ENCODE measurements at regions not wholly inside any gene's neighbourhood (a gene's known extent, or its start where the extent isn't known, plus 50 kb on each side); places are given as distances from the start of the nearest gene placed in this dataset.

GRCh38 chr9:87278971-87279733 lies 218.5 kb upstream of the DAPK1 start:
- Histone ChIP-seq H3K27ac (ENCODE audit: low read depth) (no peak overlapping the region), H4K20me1 (replicated peaks; ENCODE audit: insufficient read depth) (no peaks in the 10 kb centered on the region), H3K36me3 (ENCODE audit: insufficient read depth) (no peaks in the 10 kb centered on the region), H3K4me3 (no peak overlapping the region), H2AFZ (no peak overlapping the region), H3F3A (replicated peaks; ENCODE audit: low read depth) (no peaks in the 10 kb centered on the region), H3K79me2 (replicated peaks; ENCODE audit: insufficient read depth) (no peaks in the 10 kb centered on the region), H3K9me2 (ENCODE audit: insufficient read depth) (peaks cover 6% of the 10 kb centered on the region; the same call in 1 of the 2 replicates), H3K4me1 (ENCODE audit: insufficient read depth) (no peaks in the 10 kb centered on the region), H3K27me3 (ENCODE audit: insufficient read depth) (no peaks in the 10 kb centered on the region), H3K4me2 (no peak overlapping the region)
- ATAC-seq: no peak
- no peak for DNase-seq (ENCODE audit: low spot score)
- peaks cover 2% of the 10 kb centered on the region for H3K27me3 Mint-ChIP-seq (ENCODE audit: insufficient read depth, low read depth, poor library complexity)
- no peak overlapping the region for H3K4me3 Mint-ChIP-seq
- H3K4me1 Mint-ChIP-seq: no peaks in the 10 kb centered on the region
- H3K27ac Mint-ChIP-seq: no peak overlapping the region
- TF ChIP-seq POLR2AphosphoS5 (IDR thresholded peaks at IDR 0.05; ENCODE audit: low read depth) (no peak), CTCF (conservative IDR thresholded peaks at IDR 0.05; ENCODE audit: low read depth in 2 of 2) (no peak)
- H3K36me3 Mint-ChIP-seq (ENCODE audit: low read depth): no peaks in the 10 kb centered on the region
- H3K9me3 Mint-ChIP-seq: no peaks in the 10 kb centered on the region

DNA sequence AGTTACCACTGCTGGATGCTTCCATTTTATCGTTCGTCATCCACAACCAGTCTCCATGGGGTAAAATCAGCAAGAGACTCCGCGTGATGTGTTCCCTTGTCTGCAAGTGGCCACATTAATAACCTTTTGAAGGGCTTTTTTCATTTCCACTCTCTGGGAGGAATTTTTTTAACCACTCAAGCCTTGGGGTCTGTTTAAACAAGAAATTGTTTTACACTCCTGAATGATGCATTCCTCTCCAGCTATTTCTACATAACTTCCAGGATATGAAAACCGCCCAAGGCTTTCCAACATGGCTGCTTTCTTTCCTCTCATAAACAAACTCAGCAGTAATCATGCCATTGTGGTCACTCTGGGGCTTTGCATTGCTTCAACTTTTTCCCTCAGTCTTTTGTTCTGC lies 217.2 kb upstream of the DAPK1 start:
- ATAC-seq (no peak), DNase-seq (ENCODE audit: low spot score) (no peak)
- H2AFZ ChIP-seq: no peak overlapping the region
- Mint-ChIP-seq H3K27ac (no peak overlapping the region), H3K36me3 (ENCODE audit: low read depth) (no peaks in the 10 kb centered on the region), H3K9me3 (no peaks in the 10 kb centered on the region), H3K4me3 (no peak overlapping the region), H3K4me1 (no peaks in the 10 kb centered on the region), H3K27me3 (ENCODE audit: insufficient read depth, low read depth, poor library complexity) (peaks cover 2% of the 10 kb centered on the region)
- peaks cover 6% of the 10 kb centered on the region; the same call in 1 of the 2 replicates for H3K9me2 ChIP-seq (ENCODE audit: insufficient read depth)
- no peaks in the 10 kb centered on the region for H3F3A ChIP-seq (replicated peaks; ENCODE audit: low read depth)
- no peak overlapping the region for H3K27ac ChIP-seq (ENCODE audit: low read depth)
- no peaks in the 10 kb centered on the region for H4K20me1 ChIP-seq (replicated peaks; ENCODE audit: insufficient read depth)
- H3K4me1 ChIP-seq (ENCODE audit: insufficient read depth): no peaks in the 10 kb centered on the region
- H3K79me2 ChIP-seq (replicated peaks; ENCODE audit: insufficient read depth): no peaks in the 10 kb centered on the region
- H3K4me3 ChIP-seq: no peak overlapping the region
- no peaks in the 10 kb centered on the region for H3K36me3 ChIP-seq (ENCODE audit: insufficient read depth)
- H3K4me2 ChIP-seq: no peak overlapping the region
- H3K27me3 ChIP-seq (ENCODE audit: insufficient read depth): no peaks in the 10 kb centered on the region
- TF ChIP-seq STAT1 (IDR thresholded peaks at IDR 0.05; ENCODE audit: unreplicated experiment) (no peak), POLR2AphosphoS5 (IDR thresholded peaks at IDR 0.05; ENCODE audit: low read depth) (no peak), ZNF114 (CRISPR knock-in tag; IDR thresholded peaks at IDR 0.05) (no peak), EZH2 (IDR thresholded peaks at IDR 0.05; ENCODE audit: low read depth, unreplicated experiment) (no peak), ZNF331 (CRISPR knock-in tag; IDR thresholded peaks at IDR 0.05; ENCODE audit: low read depth) (no peak), CTCF (conservative IDR thresholded peaks at IDR 0.05; ENCODE audit: low read depth in 2 of 2) (no peak), EZH2phosphoT487 (IDR thresholded peaks at IDR 0.05; ENCODE audit: unreplicated experiment) (no peak), JUNB (IDR thresholded peaks at IDR 0.05; ENCODE audit: unreplicated experiment) (no peak), NANOG (IDR thresholded peaks at IDR 0.05; ENCODE audit: borderline replicate concordance) (no peak)
- TF ChIP-seq, protein P1, sequence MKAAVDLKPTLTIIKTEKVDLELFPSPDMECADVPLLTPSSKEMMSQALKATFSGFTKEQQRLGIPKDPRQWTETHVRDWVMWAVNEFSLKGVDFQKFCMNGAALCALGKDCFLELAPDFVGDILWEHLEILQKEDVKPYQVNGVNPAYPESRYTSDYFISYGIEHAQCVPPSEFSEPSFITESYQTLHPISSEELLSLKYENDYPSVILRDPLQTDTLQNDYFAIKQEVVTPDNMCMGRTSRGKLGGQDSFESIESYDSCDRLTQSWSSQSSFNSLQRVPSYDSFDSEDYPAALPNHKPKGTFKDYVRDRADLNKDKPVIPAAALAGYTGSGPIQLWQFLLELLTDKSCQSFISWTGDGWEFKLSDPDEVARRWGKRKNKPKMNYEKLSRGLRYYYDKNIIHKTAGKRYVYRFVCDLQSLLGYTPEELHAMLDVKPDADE (IDR thresholded peaks at IDR 0.05): no peak
- TF ChIP-seq, protein P2, sequence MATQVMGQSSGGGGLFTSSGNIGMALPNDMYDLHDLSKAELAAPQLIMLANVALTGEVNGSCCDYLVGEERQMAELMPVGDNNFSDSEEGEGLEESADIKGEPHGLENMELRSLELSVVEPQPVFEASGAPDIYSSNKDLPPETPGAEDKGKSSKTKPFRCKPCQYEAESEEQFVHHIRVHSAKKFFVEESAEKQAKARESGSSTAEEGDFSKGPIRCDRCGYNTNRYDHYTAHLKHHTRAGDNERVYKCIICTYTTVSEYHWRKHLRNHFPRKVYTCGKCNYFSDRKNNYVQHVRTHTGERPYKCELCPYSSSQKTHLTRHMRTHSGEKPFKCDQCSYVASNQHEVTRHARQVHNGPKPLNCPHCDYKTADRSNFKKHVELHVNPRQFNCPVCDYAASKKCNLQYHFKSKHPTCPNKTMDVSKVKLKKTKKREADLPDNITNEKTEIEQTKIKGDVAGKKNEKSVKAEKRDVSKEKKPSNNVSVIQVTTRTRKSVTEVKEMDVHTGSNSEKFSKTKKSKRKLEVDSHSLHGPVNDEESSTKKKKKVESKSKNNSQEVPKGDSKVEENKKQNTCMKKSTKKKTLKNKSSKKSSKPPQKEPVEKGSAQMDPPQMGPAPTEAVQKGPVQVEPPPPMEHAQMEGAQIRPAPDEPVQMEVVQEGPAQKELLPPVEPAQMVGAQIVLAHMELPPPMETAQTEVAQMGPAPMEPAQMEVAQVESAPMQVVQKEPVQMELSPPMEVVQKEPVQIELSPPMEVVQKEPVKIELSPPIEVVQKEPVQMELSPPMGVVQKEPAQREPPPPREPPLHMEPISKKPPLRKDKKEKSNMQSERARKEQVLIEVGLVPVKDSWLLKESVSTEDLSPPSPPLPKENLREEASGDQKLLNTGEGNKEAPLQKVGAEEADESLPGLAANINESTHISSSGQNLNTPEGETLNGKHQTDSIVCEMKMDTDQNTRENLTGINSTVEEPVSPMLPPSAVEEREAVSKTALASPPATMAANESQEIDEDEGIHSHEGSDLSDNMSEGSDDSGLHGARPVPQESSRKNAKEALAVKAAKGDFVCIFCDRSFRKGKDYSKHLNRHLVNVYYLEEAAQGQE (IDR thresholded peaks at IDR 0.05; ENCODE audit: unreplicated experiment): no peak
